NCI-H2029 treated with DMSO at 0.1 percent for 48 hours (cell line): ENCODE measurements at regions not wholly inside any gene's neighbourhood (a gene's known extent, or its start where the extent isn't known, plus 50 kb on each side); places are given as distances from the start of the nearest gene placed in this dataset.
"Not testable (repeated sequence)": the region's sequence is repeated elsewhere in the genome, so short reads cannot be mapped to it uniquely, and the experiment has no call there.

Experiments used
- DNase-seq: peaks from one replicate; lab custom pipeline; 2025; lab: John Stamatoyannopoulos, UW

GRCh38 chr12:68478516-68479260, 132.0 kb upstream of the RAP1B start:
- DNase-seq = no peak

DNA sequence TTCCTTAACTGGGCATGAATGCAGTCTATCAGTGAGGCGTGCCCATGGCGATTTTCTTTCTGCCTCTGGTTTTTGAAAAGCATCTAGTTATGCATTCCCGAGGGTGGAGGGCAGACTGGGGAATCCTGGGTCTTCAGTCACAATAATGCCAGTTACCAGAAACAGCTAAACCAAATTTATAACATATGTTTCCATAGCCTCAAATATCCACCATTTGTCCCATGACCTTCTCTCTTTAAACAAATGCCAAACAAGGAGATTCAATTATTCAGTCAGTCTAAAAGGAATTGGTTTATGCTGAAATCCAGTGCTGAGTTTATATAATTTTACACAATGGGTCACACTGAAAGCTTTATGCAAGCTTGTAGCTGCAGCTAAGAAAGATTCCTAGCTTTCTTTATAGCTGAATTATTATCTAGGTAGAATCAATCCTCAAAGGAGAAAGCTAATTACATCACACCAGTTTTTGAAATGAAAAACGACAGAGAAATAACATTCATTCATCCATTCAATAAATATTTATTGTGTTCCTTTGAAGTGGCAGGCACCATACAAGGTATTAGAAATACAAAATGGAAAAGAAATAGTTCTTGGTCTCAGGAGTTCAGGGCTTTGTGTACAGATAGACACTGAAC, 131.3 kb upstream of the RAP1B start:
- DNase-seq = no peak

DNA sequence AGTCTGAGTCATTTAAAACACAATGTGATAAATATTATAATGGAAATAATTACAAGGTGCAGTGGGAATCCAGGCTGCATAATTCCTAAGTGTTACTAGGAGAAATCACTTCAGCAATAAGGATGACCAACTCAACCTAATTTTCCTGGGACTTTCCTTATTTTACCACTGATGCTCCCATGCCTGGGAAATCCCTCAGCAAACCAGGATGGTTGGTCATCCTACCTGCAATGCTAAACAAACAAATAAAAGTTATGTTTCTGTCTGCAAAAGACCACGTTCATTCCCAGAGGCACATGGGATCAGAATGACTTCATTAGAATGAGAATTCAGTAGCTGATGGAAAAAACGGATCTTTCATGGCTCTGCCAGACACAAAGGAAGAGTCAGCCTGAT, 130.8 kb upstream of the RAP1B start:
- DNase-seq = no peak

DNA sequence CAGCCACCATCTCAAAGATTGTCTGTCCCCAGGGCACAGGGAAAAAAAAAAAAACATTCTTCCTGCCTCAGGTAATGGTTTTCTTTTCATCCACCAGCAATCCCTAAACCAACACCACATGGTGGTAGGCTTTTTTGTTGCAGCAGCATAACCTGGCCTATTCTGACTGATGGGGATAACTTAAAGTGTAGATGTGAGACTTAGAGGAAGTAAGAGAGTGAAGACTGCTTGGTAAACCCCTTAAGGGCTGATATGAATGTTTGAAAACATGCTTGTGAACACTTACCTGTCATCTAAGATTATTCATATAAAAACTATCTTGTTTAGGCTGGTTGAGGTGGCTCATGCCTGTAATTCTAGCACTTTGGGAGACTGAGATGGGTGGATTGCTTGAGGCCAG, 130.2 kb upstream of the RAP1B start:
- DNase-seq = no peak

GRCh38 chr12:68481181-68481941, 129.3 kb upstream of the RAP1B start:
- no peak for DNase-seq

GRCh38 chr12:68482014-68482413, 128.7 kb upstream of the RAP1B start:
- no peak for DNase-seq

DNA sequence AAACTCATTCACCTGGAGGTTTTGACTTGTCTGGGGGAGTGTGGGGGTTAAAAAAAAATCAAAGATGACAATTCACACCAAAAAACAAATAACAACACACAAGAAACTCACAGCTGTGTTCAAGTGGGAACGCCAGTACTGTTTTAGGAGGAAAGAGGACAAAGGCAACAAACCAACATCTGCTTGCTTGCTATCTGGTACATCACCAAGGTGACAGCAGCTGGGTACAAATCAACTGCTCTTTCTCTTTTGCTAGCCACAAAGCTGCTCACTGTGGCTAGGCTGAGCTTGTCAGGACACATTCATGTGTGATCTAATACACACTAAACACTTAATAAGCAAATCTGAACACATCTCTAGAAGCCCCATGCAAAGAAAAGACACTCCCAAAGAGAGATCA, 128.0 kb upstream of the RAP1B start:
- no peak for DNase-seq

DNA sequence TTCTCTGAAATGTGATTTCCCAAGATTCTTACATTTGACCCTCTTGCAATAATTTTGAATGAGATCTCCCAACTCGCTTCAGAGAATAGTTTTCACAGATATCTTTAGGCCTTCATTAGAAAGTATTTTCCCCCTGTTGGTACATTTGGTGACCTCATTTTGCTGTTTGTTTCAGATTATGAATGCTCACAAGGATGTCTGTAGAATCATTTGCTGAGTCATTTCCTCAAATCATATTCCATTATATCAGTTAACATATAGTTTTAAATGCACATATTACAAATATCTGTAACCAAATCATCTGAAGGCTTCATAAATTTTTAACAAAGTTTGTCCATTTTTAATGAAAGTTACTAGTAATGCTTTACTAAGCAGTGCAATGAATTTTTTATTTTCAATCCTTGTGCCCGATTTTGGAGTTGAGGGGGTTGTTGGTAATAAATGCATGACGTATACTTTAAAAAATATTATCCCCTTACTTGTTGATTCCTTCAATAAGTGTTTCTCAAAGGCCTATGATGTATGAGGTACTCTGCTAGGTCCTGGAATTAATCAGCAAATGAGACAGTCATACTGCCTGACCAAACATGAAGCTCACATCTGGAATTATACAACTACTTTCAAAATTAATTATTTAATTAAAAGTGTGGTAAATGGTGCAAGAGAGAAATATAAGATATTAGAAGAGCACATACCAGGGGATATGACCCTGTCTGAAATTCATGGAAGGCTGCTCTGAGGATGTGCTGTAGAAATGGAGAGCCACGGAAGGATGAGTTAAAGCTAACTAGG, 126.9 kb upstream of the RAP1B start:
- DNase-seq = no peak

DNA sequence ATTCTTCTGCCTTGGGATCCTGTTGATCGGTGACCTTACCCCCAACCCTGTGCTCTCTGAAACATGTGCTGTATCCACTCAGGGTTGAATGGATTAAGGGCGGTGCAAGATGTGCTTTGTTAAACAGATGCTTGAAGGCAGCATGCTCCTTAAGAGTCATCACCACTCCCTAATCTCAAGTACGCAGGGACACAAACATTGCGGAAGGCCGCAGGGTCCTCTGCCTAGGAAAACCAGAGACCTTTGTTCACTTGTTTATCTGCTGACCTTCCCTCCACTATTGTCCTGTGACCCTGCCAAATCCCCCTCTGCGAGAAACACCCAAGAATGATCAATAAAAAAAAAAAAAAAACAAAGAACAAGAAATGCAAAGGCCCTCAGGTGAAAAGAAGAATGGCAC, 126.1 kb upstream of the RAP1B start:
- DNase-seq = not testable (repeated sequence)

DNA sequence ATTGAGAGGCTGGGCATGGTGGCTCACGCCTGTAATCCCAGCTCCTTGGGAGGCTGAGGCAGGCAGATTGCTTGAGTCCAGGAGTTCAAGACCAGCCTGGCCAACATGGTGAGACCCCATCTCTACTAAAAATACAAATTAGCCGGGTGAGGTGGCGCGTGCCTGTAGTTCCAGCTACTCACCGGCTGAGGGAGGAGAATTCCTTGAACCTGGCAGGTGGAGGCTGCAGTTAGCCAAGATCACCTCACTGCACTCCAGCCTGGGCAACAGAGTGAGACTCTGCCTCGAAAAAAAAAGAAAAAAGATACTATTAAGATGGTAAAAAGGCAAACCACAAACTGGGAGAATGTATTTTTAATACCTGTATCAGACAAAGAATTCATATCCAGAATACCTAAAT, 124.2 kb upstream of the RAP1B start:
- not testable (repeated sequence) for DNase-seq

DNA sequence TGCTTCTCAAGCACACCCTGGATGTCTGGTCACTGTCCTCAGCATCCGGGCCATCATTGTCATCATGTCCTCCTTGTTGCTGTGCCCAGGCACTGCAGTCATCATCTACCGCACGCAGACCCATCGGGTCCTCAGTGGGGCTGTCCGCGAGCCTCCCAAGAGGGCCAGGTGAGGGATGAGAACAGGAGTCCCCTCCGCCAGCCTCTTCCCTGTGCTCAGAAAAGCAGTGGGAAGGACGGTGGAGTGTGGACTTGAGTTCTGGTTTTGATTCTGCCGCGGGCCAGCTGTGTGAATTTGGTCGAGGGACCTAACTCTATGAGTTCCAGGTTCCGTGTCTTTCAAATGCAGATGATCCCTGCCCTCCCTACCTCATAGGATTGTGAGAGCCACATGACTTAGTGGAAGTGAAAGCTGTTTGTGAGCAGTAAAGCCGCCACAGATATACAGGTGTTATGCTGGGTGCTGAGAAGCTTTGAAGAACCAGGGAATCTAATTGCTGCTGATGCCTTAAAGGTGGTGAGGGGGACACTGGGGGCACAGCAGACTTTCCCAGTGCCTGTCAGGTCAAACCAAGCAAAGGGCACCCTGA, 122.9 kb upstream of the RAP1B start:
- no peak for DNase-seq

- DNase-seq = no peak
Measured at GRCh38 chr12:68489273-68489672, 121.4 kb upstream of the RAP1B start.

GRCh38 chr12:68490476-68490875, 120.2 kb upstream of the RAP1B start:
- DNase-seq = no peak

DNA sequence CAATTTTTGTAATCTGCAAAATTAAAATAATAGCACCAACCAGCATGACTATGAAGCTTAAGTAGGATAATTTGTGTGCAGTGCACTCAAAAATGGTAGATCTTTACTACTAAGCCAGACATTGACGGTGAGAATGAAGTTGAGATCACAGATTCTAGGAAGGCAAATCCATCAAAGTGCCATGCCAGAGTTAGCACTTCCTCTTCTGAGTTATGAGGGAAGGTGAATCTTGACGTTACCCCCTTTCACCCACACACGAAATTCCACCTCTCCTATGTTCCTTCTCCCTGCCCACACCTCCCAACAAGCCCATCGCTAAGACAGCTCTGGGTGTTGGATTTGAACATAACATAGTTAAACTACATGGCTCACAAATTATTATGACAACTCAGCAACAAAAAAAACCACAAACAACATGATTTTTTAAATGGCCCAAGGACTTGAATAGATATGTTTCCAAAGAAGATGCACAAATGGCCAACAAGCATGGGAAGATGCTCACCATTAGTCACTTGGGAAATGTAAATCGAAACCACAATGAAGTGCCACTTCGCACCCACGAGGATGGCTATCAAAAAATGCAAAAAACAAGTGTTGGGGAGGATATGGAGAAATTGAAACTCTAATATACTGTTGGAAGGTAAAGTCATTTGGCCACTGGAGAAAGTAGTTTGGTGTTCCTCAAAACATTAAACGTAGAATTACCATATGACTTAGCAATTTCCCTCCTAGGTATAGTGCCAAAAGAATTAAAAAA, 119.3 kb upstream of the RAP1B start:
- DNase-seq = no peak

DNA sequence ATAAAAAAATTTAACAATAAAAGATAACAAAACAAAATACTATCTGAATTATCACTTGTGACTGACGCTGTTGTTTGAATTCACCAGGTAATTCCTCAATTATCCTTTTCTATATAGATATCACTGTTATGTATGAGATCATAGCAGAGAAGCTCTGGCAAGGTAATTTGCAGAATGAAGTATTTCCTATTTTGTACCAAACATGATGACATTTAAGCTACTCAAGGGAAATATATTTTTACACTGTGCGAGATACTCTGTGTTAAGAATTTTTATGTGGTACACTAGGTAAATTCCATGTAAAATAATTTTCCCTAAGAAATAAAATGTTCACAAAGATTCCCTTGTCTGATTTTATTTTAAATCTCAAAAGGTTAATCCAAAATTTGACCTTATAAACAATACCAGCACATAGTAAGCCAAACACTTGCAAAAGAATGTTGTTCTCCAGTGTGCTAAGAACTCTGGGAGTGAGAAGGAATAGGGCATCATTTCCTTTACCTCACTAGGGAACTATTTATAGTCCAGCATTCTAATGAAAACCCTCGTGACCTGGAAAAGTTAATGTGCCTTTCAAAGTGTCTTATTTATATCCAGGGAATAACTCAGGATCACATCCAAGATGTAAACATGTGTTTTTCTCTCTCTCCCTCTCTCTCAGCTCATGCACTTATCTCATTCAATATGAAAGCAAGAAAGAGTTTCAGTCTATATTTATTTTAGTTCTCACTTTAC, 115.2 kb upstream of the RAP1B start:
- no peak for DNase-seq

GRCh38 chr12:68497107-68497506, 113.6 kb upstream of the RAP1B start:
- DNase-seq = no peak

- no peak for DNase-seq
Measured at GRCh38 chr12:68497702-68498101, 113.0 kb upstream of the RAP1B start.

DNA sequence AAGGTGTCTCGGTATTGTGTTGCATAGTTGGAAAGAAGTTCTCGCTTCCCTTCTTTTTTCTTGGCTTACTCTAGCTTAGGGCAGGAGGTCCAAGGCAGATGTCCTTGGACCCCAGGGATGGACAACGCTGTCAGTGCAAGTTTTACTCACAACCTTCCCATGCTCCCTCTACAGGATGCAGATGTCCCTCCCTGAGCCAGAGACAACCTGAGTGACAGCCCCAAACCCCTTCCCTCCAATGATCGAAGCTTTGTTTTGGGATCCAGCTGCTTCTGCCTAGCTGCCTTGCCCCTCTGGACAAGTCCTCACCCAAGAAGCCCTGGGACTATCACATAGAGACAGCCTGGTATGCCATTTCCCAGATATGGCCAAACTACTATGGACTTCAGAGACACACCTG, 112.0 kb upstream of the RAP1B start:
- DNase-seq = no peak

- DNase-seq = no peak
Measured at GRCh38 chr12:68499616-68500015, 111.1 kb upstream of the RAP1B start.

- no peak for DNase-seq
Measured at GRCh38 chr12:68501226-68501625, 109.5 kb upstream of the RAP1B start.

DNA sequence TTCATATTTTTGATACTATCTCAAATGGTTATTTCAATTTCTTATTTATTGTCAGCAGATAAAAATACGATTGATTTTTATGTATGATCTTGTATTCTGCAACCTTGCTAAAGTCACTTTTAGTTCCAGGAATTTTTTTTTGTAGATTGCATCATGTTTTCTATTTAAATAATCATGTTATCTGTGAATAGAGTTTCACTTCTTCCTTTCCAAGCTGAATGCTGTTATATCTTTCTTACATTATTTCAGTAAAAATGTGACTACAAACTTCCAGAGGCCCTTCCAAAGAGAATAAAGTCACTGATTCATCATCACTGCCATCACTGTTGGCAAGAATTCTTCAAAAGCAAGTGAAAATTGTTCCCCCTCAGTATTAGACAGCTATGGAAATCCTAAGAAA, 104.7 kb upstream of the RAP1B start:
- DNase-seq = no peak
